ENCODE measurements at regions not wholly inside any gene's neighbourhood (a gene's known extent, or its start where the extent isn't known, plus 50 kb on each side); places are given as distances from the start of the nearest gene placed in this dataset.

DNA sequence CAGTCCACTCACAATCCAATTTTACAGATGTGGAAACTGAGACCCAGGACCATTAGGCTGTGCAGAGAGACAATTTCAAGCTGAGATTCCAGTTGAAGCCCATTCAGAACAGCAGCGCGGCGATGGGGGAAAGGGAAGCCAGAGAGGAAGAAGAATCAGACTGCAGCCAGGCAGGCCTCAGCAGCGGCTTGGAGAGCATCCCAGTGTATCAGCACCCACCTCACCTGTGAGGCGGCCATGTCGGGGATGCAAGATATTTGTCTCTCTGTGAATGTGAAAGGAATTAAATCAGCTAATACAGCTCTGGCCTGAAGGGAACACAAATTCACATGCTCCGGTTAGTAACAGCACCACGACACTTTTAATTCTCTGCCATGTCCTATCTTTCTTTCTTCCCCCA lies 198.0 kb upstream of the SOX11 start:
- H3K27me3 ChIP-seq (ENCODE audit: control insufficient read depth, insufficient read depth, low read length) = no peaks in the 10 kb centered on the region
- no peak for DNase-seq (ENCODE audit: low read depth)
- no peaks in the 10 kb centered on the region for H3K36me3 ChIP-seq (ENCODE audit: control insufficient read depth, insufficient read depth, low read length)
- TF ChIP-seq, protein P1, sequence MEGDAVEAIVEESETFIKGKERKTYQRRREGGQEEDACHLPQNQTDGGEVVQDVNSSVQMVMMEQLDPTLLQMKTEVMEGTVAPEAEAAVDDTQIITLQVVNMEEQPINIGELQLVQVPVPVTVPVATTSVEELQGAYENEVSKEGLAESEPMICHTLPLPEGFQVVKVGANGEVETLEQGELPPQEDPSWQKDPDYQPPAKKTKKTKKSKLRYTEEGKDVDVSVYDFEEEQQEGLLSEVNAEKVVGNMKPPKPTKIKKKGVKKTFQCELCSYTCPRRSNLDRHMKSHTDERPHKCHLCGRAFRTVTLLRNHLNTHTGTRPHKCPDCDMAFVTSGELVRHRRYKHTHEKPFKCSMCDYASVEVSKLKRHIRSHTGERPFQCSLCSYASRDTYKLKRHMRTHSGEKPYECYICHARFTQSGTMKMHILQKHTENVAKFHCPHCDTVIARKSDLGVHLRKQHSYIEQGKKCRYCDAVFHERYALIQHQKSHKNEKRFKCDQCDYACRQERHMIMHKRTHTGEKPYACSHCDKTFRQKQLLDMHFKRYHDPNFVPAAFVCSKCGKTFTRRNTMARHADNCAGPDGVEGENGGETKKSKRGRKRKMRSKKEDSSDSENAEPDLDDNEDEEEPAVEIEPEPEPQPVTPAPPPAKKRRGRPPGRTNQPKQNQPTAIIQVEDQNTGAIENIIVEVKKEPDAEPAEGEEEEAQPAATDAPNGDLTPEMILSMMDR (IDR thresholded peaks at IDR 0.05; ENCODE audit: insufficient read depth, low read length, poor library complexity, severe bottlenecking) = no peak
- H3K4me3 ChIP-seq (ENCODE audit: low read depth, low read length) = no peak overlapping the region

DNA sequence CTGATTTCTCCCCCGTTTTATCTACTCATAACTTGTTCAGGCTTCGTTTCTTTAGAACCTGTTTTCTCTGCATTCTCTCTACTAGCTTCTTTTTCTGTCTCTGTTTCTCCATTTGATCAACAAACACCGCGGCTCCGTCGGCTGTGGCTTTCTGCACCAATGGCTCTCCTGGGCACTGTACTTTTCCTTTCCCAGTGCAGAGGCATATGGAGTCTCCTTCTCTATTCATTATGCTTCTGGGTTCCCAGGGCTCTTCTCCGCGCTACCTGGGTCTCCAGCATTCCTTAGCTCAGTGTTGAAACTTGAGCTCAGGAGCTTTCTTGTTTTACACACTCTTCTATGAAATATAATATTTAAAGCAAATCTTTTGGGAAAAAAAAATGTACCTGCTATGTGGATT lies 196.6 kb upstream of the SOX11 start:
- TF ChIP-seq, protein P1 (IDR thresholded peaks at IDR 0.05; ENCODE audit: insufficient read depth, low read length, poor library complexity, severe bottlenecking) = no peak
- Histone ChIP-seq H3K27me3 (ENCODE audit: control insufficient read depth, insufficient read depth, low read length) (no peaks in the 10 kb centered on the region), H3K36me3 (ENCODE audit: control insufficient read depth, insufficient read depth, low read length) (no peaks in the 10 kb centered on the region), H3K4me3 (ENCODE audit: low read depth, low read length) (no peak overlapping the region)
- no peak for DNase-seq (ENCODE audit: low read depth)

DNA sequence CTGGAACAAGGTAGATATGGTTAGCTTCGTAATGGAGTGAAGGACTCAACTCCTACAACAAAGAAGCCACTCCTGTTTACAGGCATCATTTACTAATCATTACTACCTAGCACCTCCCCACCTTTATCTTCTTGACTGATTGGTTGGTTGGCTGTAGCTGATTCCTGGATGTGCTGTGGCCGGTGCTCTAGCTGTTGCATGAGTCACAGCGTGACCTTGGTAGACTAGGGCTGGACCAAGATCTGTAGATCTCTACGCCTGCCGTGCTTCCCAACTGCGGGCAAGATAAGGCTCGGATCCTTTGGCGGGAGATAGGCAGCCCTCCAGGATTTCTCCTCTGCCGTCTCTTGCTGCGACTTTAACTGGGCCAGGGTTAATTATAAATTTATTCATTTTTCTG lies 194.3 kb upstream of the SOX11 start:
- no peaks in the 10 kb centered on the region for H3K36me3 ChIP-seq (ENCODE audit: control insufficient read depth, insufficient read depth, low read length)
- H3K4me3 ChIP-seq (ENCODE audit: low read depth, low read length) = no peak overlapping the region
- DNase-seq (ENCODE audit: low read depth) = no peak
- no peaks in the 10 kb centered on the region for H3K27me3 ChIP-seq (ENCODE audit: control insufficient read depth, insufficient read depth, low read length)
- TF ChIP-seq, protein P1 (IDR thresholded peaks at IDR 0.05; ENCODE audit: insufficient read depth, low read length, poor library complexity, severe bottlenecking) = no peak

DNA sequence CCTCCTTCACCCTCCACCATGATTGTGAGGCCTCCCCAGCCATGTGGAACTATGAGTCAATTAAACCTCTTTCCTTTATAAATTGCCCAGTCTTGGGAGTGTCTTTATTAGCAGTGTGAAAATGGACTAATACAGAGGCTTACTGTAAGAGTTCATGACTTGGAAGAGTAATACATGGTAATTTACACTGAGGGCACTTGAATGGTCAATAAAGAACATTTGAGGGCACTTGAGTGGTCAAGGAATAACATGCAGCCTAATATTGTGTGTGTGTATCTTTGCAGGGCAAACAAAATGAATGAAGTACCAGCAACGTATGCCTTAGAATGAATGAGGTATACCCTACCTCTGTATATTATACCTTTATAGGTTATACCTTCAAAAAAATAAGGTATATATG lies 190.4 kb upstream of the SOX11 start:
- Histone ChIP-seq H3K27me3 (ENCODE audit: control insufficient read depth, insufficient read depth, low read length) (no peaks in the 10 kb centered on the region), H3K36me3 (ENCODE audit: control insufficient read depth, insufficient read depth, low read length) (no peaks in the 10 kb centered on the region), H3K4me3 (ENCODE audit: low read depth, low read length) (no peak overlapping the region)
- TF ChIP-seq, protein P1 (IDR thresholded peaks at IDR 0.05; ENCODE audit: insufficient read depth, low read length, poor library complexity, severe bottlenecking) = no peak
- DNase-seq (ENCODE audit: low read depth) = no peak

DNA sequence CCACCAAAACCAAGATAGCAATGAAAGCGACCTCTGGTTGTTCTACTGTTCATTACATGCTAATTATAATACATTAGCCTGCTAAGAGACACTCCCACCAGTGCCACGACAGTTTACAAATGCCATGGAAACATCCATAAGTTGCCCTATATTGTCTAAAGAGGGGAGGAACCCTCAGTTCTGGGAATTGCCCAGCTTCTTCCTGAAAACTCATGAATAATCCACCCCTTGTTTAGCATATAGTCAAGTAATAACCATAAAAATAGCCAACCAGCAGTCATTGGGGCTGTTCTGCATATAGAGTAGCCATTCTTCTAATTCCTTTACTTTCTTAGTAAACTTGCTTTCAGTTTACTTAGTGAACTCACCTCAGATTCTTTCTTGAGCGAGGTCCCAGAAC lies 189.8 kb upstream of the SOX11 start:
- Histone ChIP-seq H3K36me3 (ENCODE audit: control insufficient read depth, insufficient read depth, low read length) (no peaks in the 10 kb centered on the region), H3K4me3 (ENCODE audit: low read depth, low read length) (no peak overlapping the region), H3K27me3 (ENCODE audit: control insufficient read depth, insufficient read depth, low read length) (no peaks in the 10 kb centered on the region)
- DNase-seq (ENCODE audit: low read depth) = no peak
- TF ChIP-seq, protein P1 (IDR thresholded peaks at IDR 0.05; ENCODE audit: insufficient read depth, low read length, poor library complexity, severe bottlenecking) = no peak

DNA sequence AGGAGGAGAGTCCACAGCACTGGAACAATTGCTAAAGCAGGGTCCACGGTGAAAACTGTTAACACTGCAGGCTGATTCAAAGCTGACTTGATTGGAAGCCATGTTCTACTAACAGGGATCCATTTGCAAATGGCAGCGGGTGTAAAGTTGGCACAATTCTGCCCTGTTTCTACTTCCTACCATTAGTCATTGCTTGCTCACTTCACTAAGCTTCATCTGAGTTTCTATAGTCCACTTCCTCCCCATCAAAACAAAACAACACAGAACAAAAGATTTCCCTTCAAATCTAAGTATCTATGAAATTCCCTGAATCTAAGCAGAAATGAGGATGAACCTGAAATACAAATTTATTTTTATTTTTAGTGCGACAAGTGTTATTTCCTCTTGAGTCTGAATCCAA lies 187.4 kb upstream of the SOX11 start:
- Histone ChIP-seq H3K36me3 (ENCODE audit: control insufficient read depth, insufficient read depth, low read length) (no peaks in the 10 kb centered on the region), H3K4me3 (ENCODE audit: low read depth, low read length) (no peak overlapping the region), H3K27me3 (ENCODE audit: control insufficient read depth, insufficient read depth, low read length) (no peaks in the 10 kb centered on the region)
- DNase-seq (ENCODE audit: low read depth) = no peak
- TF ChIP-seq, protein P1 (IDR thresholded peaks at IDR 0.05; ENCODE audit: insufficient read depth, low read length, poor library complexity, severe bottlenecking) = no peak
